OCI-LY7 (cell line): ENCODE measurements at regions not wholly inside any gene's neighbourhood (a gene's known extent, or its start where the extent isn't known, plus 50 kb on each side); places are given as distances from the start of the nearest gene placed in this dataset.
"Not testable (repeated sequence)": the region's sequence is repeated elsewhere in the genome, so short reads cannot be mapped to it uniquely, and the experiment has no call there.

Experiments
- BruUV-seq: library from RNA; stranded (reverse); fragments of 400-500 nt; replicated peaks from 2 replicates; lab custom pipeline; 2021; lab: Mats Ljungman, UMichigan
- CTCF ChIA-PET: fragments of 300-600 bp; sonication (Branson Sonifier 250); formaldehyde crosslinking; loops from one replicate; lab custom pipeline; 2022; ENCODE audit warnings: antibody characterized with exemption; ENCODE audit not compliant: unreplicated experiment; lab: Charles Lee
- POLR2A ChIA-PET: fragments of 300-600 bp; sonication (Branson Sonifier 250); formaldehyde crosslinking; loops from one replicate; lab custom pipeline; 2022; ENCODE audit warnings: antibody characterized with exemption; lab: Charles Lee
- DNase-seq: peaks from one replicate; pipeline ENCODE4 v3.0.0-alpha.2; 2015; ENCODE audit warnings: low spot score
- H2AFZ ChIP-seq: fragments of 200-600 bp; sonication (generic), shearing (Covaris generic); 2 replicates; pipeline ENCODE4 v1.6.1; 2014; ENCODE audit warnings: mild to moderate bottlenecking, antibody characterized with exemption, low read length, moderate library complexity
- H3K27ac ChIP-seq: fragments of 200-600 bp; sonication (generic); 2 replicates; pipeline ENCODE4 v1.5.1; 2014; ENCODE audit warnings: mixed run types, low read depth, mild to moderate bottlenecking, moderate library complexity, low read length, inconsistent platforms; ENCODE audit not compliant: poor library complexity, severe bottlenecking
- H3K36me3 ChIP-seq: fragments of 200-600 bp; sonication (generic); 2 replicates; pipeline ENCODE4 v1.6.1; 2014; ENCODE audit warnings: mild to moderate bottlenecking, antibody characterized with exemption, low read length, moderate library complexity, mixed read lengths; ENCODE audit not compliant: insufficient read depth
- H3K4me1 ChIP-seq: fragments of 200-600 bp; sonication (generic); 2 replicates; pipeline ENCODE4 v1.5.1; 2014; ENCODE audit warnings: mild to moderate bottlenecking, low read length; ENCODE audit not compliant: insufficient read depth, poor library complexity, severe bottlenecking
- H3K4me2 ChIP-seq: fragments of 200-600 bp; sonication (generic); 2 replicates; pipeline ENCODE4 v1.6.1; 2014; ENCODE audit warnings: mild to moderate bottlenecking, low read length
- H3K4me3 ChIP-seq: fragments of 200-600 bp; sonication (generic); 2 replicates; pipeline ENCODE4 v1.5.1; 2014; ENCODE audit warnings: mild to moderate bottlenecking, low read depth, low read length; ENCODE audit not compliant: poor library complexity, severe bottlenecking
- H3K79me2 ChIP-seq: fragments of 200-600 bp; sonication (generic); 2 replicates; pipeline ENCODE4 v1.6.1; 2016; ENCODE audit warnings: low read depth, mild to moderate bottlenecking, low read length, moderate library complexity, mixed read lengths; ENCODE audit not compliant: insufficient read depth
- H3K9me2 ChIP-seq: fragments of 200-600 bp; sonication (generic); 2 replicates; pipeline ENCODE4 v1.6.1; 2016; ENCODE audit warnings: mild to moderate bottlenecking, low read length, mixed read lengths; ENCODE audit not compliant: insufficient read depth
- H3K9me3 ChIP-seq: fragments of 200-600 bp; sonication (generic); 2 replicates; pipeline ENCODE4 v1.6.1; 2014; ENCODE audit warnings: mild to moderate bottlenecking, mixed run types, low read length, mixed read lengths
- H4K20me1 ChIP-seq: fragments of 200-600 bp; sonication (generic); 2 replicates; pipeline ENCODE4 v1.6.1; 2014; ENCODE audit warnings: mild to moderate bottlenecking, antibody characterized with exemption, low read length, moderate library complexity, mixed read lengths; ENCODE audit not compliant: insufficient read depth
- EZH2phosphoT487 ChIP-seq: fragments of 200-600 bp; sonication (generic); IDR thresholded peaks from 2 replicates; pipeline ENCODE4 v1.6.1; 2018; ENCODE audit warnings: low read depth, borderline replicate concordance, mild to moderate bottlenecking, mixed run types, antibody characterized with exemption, low read length, moderate library complexity, mixed read lengths
- intact Hi-C: fragments of 100-400 bp; cut with micrococcal nuclease; formaldehyde crosslinking; loops from one replicate; pipeline ENCODE4 v1.10.0; 2022; ENCODE audit not compliant: unreplicated experiment
- TF ChIP-seq, protein P1 (sequence below): fragments of 200-600 bp; sonication (generic); conservative IDR thresholded peaks from 2 replicates; pipeline ENCODE4 v1.5.1; 2014; ENCODE audit warnings: mild to moderate bottlenecking, antibody characterized with exemption, low read length, moderate library complexity, mixed read lengths

DNA sequence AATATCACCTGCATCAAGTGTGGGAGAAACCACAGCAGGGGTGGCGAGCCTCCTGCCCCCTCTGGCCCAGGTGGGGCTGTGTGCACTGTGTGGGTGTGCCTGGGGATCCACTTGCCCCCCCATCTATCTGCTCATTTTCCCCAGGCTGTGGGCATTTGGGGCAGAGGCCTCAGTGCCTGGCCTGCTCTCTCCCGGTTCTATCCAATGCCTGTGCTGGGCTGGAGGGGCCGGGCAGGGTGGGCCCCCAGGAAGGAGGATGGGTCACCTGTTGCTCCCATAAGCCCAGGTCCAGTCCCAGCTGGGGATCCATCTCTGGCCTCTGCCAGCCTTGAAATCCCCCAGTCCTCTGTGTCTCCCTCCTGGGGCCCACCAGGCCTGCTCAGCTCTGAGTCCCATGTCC lies 105.6 kb downstream of the TMEM121 start:
- POLR2A ChIA-PET = no interaction called here

DNA sequence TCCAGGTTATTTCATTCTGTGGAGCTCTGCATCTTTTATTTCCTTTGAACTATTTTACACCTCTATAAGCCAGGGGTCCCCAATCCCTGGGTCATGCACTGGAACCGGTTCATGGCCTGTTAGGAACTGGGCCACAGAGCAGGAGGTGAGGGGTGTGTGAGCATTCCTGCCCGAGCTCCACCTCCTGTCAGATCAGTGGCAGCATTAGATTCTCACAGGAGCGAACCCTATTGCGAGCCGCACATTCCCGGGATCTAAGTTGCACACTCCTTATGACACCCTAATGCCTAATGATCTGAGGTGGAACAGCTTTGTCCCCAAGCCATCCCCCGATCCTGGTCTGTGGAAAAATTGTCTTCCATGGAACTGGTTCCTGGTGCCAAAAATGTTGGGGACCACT lies 107.2 kb downstream of the TMEM121 start:
- H3K27ac ChIP-seq, H2AFZ ChIP-seq, H3K79me2 ChIP-seq, POLR2A ChIA-PET, CTCF ChIA-PET, H3K4me3 ChIP-seq, H4K20me1 ChIP-seq, H3K9me2 ChIP-seq, DNase-seq, H3K4me1 ChIP-seq, BruUV-seq, H3K4me2 ChIP-seq, H3K9me3 ChIP-seq, H3K36me3 ChIP-seq: not testable (repeated sequence)
- intact Hi-C loops = loop anchor here (2.0 kb wide), 1 partner anchor 17 kb away; no protein-coding TSS in a partner anchor

More for the DNA sequence above, 105.6 kb downstream of the TMEM121 start:
- CTCF ChIA-PET = no interaction called here
- Histone ChIP-seq H3K4me2 (no peak overlapping the region), H3K4me3 (no peak overlapping the region), H3K79me2 (no peaks in the 10 kb centered on the region), H3K9me3 (peaks cover 6% of the 10 kb centered on the region; the same call in 1 of the 2 replicates), H2AFZ (no peak overlapping the region), H4K20me1 (no peaks in the 10 kb centered on the region), H3K27ac (no peak overlapping the region), H3K4me1 (no peaks in the 10 kb centered on the region), H3K36me3 (no peaks in the 10 kb centered on the region), H3K9me2 (no peaks in the 10 kb centered on the region)
- DNase-seq = no peak
- TF ChIP-seq EZH2phosphoT487 = no peak
- intact Hi-C loops = loop anchor here (2.0 kb wide), 1 partner anchor 15 kb away; no protein-coding TSS in a partner anchor
- no TSS peak for BruUV-seq

DNA sequence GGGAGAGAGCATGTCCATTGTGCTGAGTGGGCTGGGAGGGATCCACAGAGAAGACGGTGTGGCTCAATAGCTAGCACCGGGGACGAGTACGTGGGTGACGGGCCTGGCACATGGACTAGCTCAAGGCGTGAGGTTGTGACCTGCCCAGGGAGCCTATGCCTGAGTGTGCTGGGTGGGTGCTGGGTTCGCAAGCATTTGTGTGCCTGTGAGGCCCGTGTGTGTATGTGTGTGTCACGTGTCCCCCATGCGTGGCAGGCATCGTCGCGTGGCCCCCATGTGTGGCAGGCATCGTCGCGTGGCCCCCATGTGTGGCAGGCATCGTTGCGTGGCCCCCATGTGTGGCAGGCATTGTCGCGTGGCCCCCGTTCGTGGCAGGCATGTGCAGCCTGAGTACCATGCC lies 109.2 kb downstream of the TMEM121 start:
- intact Hi-C loops = no loop called here
- H3K36me3 ChIP-seq = no peaks in the 10 kb centered on the region
- no peak overlapping the region for H3K4me3 ChIP-seq
- TF ChIP-seq, protein P1, sequence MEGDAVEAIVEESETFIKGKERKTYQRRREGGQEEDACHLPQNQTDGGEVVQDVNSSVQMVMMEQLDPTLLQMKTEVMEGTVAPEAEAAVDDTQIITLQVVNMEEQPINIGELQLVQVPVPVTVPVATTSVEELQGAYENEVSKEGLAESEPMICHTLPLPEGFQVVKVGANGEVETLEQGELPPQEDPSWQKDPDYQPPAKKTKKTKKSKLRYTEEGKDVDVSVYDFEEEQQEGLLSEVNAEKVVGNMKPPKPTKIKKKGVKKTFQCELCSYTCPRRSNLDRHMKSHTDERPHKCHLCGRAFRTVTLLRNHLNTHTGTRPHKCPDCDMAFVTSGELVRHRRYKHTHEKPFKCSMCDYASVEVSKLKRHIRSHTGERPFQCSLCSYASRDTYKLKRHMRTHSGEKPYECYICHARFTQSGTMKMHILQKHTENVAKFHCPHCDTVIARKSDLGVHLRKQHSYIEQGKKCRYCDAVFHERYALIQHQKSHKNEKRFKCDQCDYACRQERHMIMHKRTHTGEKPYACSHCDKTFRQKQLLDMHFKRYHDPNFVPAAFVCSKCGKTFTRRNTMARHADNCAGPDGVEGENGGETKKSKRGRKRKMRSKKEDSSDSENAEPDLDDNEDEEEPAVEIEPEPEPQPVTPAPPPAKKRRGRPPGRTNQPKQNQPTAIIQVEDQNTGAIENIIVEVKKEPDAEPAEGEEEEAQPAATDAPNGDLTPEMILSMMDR = no peak
- no peak for TF ChIP-seq EZH2phosphoT487
- H2AFZ ChIP-seq = no peak overlapping the region
- H3K9me3 ChIP-seq = peaks cover 6% of the 10 kb centered on the region; the same call in 1 of the 2 replicates
- H3K4me2 ChIP-seq = no peak overlapping the region
- H3K27ac ChIP-seq = no peak overlapping the region
- H3K79me2 ChIP-seq = no peaks in the 10 kb centered on the region
- CTCF ChIA-PET = no interaction called here
- BruUV-seq = no TSS peak
- no peaks in the 10 kb centered on the region for H4K20me1 ChIP-seq
- no peaks in the 10 kb centered on the region for H3K9me2 ChIP-seq
- DNase-seq = no peak
- H3K4me1 ChIP-seq = no peaks in the 10 kb centered on the region
- POLR2A ChIA-PET = no interaction called here

DNA sequence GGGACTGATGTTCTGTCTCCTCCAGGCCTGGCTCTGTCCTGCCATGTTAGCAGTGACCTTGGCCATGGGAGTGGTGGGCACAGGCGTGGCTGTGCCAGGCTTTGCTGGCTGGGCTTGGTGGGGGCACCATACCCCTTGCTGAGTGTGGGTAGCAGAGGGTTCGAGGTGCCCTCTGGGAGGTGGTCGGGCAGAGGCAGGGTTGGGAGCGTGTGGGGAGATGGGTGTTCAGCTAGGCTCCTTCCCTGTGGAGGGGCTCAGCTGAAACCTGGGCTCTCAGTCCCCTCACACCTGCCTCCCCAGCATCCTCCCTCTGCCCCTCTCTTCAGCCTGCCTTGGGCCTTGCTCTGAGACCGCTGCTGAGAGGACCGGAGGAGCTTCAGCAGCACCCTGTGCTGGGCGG lies 109.6 kb downstream of the TMEM121 start:
- H4K20me1 ChIP-seq, DNase-seq, BruUV-seq, H3K4me1 ChIP-seq, H2AFZ ChIP-seq, H3K4me3 ChIP-seq, H3K36me3 ChIP-seq, CTCF ChIA-PET, H3K9me2 ChIP-seq, POLR2A ChIA-PET, H3K9me3 ChIP-seq, intact Hi-C loops, H3K4me2 ChIP-seq, H3K27ac ChIP-seq, H3K79me2 ChIP-seq: not testable (repeated sequence)
